Fibroblast of villous mesenchyme (primary cell): ENCODE measurements at regions not wholly inside any gene's neighbourhood (a gene's known extent, or its start where the extent isn't known, plus 50 kb on each side); places are given as distances from the start of the nearest gene placed in this dataset. TPM values are rescaled to one million over a fixed set of nuclear protein-coding genes. Genes with fewer than 3 reads are reported as not detected.

ENCODE experiments used
- DNase-seq: peaks from one replicate; pipeline ENCODE4 v3.0.0-alpha.2; 2010; ENCODE audit warnings: low read depth
- H3K4me3 ChIP-seq: 2 replicates; pipeline ENCODE4 v1.5.1; 2011; ENCODE audit warnings: low read depth, mild to moderate bottlenecking, low read length
- CTCF ChIP-seq: IDR thresholded peaks from 2 replicates; pipeline ENCODE4 v1.5.1; 2012; ENCODE audit warnings: low read depth, mild to moderate bottlenecking, low read length; ENCODE audit not compliant: insufficient read depth
- small RNA-seq: library from RNA; depleted of rRNA; stranded (forward); fragments of <200 nt; gene quantifications from one replicate; pipeline ENCODE3, GENCODE V24; 2012

GRCh38 chr3:105316331-105316730 is 50.4 kb upstream of the ALCAM start:
- DNase-seq = no peak

More at GRCh38 chr3:105316331-105316730, 50.4 kb upstream of the ALCAM start:
- TF ChIP-seq CTCF = no peak
- H3K4me3 ChIP-seq = no peak overlapping the region

Small RNA genes in the stretch of these regions (small RNA-seq; reads per million reads assigned to genes)
- gene MIR548AB = not detected
- not detected for gene NDUFA4P2
- not detected for gene RNU1-43P
- not detected for gene RNU6-461P
- not detected for gene TUBBP11
